ENCODE measurements at regions not wholly inside any gene's neighbourhood (a gene's known extent, or its start where the extent isn't known, plus 50 kb on each side); places are given as distances from the start of the nearest gene placed in this dataset.

- TF ChIP-seq CTCF (IDR thresholded peaks at IDR 0.05 in 4 of 5, conservative IDR thresholded peaks at IDR 0.05 in 1 of 5), result no peak
- no peak for TF ChIP-seq POLR2A (IDR thresholded peaks at IDR 0.05)
- intact Hi-C loops (cut with DNase I; ENCODE audit: low total_unique reads) (no loop called here), in situ Hi-C loops (cut with MboI; ENCODE audit: low sequenced_read_pairs in 4 of 4) (no loop called here)
- Histone ChIP-seq H3K36me3 (no peaks in the 10 kb centered on the region), H3K27me3 (no peaks in the 10 kb centered on the region), H3K4me3 (no peak overlapping the region), H3K4me1 (no peaks in the 10 kb centered on the region), H3K27ac (no peak overlapping the region), H3K9me3 (no peaks in the 10 kb centered on the region)
- DNase-seq (no peak), ATAC-seq (no peak)
Measured at GRCh38 chr3:118775021-118775420, 259.6 kb downstream of the IGSF11 start.

- Histone ChIP-seq H3K4me3 (no peak overlapping the region), H3K9me3 (no peaks in the 10 kb centered on the region), H3K27me3 (no peaks in the 10 kb centered on the region), H3K36me3 (no peaks in the 10 kb centered on the region), H3K4me1 (no peaks in the 10 kb centered on the region), H3K27ac (no peak overlapping the region)
- intact Hi-C loops (cut with DNase I; ENCODE audit: low total_unique reads), result no loop called here
- DNase-seq (no peak), ATAC-seq (no peak)
- TF ChIP-seq CTCF (IDR thresholded peaks at IDR 0.05 in 4 of 5, conservative IDR thresholded peaks at IDR 0.05 in 1 of 5) (no peak), POLR2A (IDR thresholded peaks at IDR 0.05) (no peak)
- in situ Hi-C loops (cut with MboI; ENCODE audit: low sequenced_read_pairs in 4 of 4), result no loop called here
Measured at GRCh38 chr3:118778201-118778600, 256.4 kb downstream of the IGSF11 start.

- no peaks in the 10 kb centered on the region for H3K9me3 ChIP-seq
- DNase-seq, result no peak
- TF ChIP-seq CTCF (IDR thresholded peaks at IDR 0.05 in 4 of 5, conservative IDR thresholded peaks at IDR 0.05 in 1 of 5) (no peak), POLR2A (IDR thresholded peaks at IDR 0.05) (no peak)
- no peak overlapping the region for H3K27ac ChIP-seq
- H3K36me3 ChIP-seq, result no peaks in the 10 kb centered on the region
- no peak for ATAC-seq
- H3K4me3 ChIP-seq, result no peak overlapping the region
- intact Hi-C loops (cut with DNase I; ENCODE audit: low total_unique reads), result no loop called here
- no peaks in the 10 kb centered on the region for H3K4me1 ChIP-seq
- no peaks in the 10 kb centered on the region for H3K27me3 ChIP-seq
- in situ Hi-C loops (cut with MboI; ENCODE audit: low sequenced_read_pairs in 4 of 4), result no loop called here
Measured at GRCh38 chr3:118781232-118781631, 253.4 kb downstream of the IGSF11 start.

- H3K36me3 ChIP-seq, result no peaks in the 10 kb centered on the region
- intact Hi-C loops (cut with DNase I; ENCODE audit: low total_unique reads), result no loop called here
- H3K4me3 ChIP-seq, result no peak overlapping the region
- no peak for DNase-seq
- in situ Hi-C loops (cut with MboI; ENCODE audit: low sequenced_read_pairs in 4 of 4), result no loop called here
- no peaks in the 10 kb centered on the region for H3K4me1 ChIP-seq
- no peak for TF ChIP-seq POLR2A (IDR thresholded peaks at IDR 0.05)
- no peak for TF ChIP-seq CTCF (IDR thresholded peaks at IDR 0.05 in 4 of 5, conservative IDR thresholded peaks at IDR 0.05 in 1 of 5)
- H3K9me3 ChIP-seq, result no peaks in the 10 kb centered on the region
- ATAC-seq, result no peak
- no peaks in the 10 kb centered on the region for H3K27me3 ChIP-seq
- H3K27ac ChIP-seq, result no peak overlapping the region
Measured at GRCh38 chr3:118781839-118782238, 252.8 kb downstream of the IGSF11 start.

- DNase-seq, result no peak
- in situ Hi-C loops (cut with MboI; ENCODE audit: low sequenced_read_pairs in 4 of 4), result no loop called here
- H3K4me3 ChIP-seq, result no peak overlapping the region
- no peak for TF ChIP-seq POLR2A (IDR thresholded peaks at IDR 0.05)
- no peak for TF ChIP-seq CTCF (IDR thresholded peaks at IDR 0.05 in 4 of 5, conservative IDR thresholded peaks at IDR 0.05 in 1 of 5)
- H3K36me3 ChIP-seq, result no peaks in the 10 kb centered on the region
- H3K9me3 ChIP-seq, result no peaks in the 10 kb centered on the region
- H3K27me3 ChIP-seq, result no peaks in the 10 kb centered on the region
- intact Hi-C loops (cut with DNase I; ENCODE audit: low total_unique reads), result no loop called here
- H3K4me1 ChIP-seq, result no peaks in the 10 kb centered on the region
- no peak for ATAC-seq
- H3K27ac ChIP-seq, result no peak overlapping the region
Measured at GRCh38 chr3:118782755-118783202, 251.9 kb downstream of the IGSF11 start.

All from gastrocnemius medialis (tissue), 4 donors.